Neural progenitor cell (in vitro differentiated cells): ENCODE measurements at regions not wholly inside any gene's neighbourhood (a gene's known extent, or its start where the extent isn't known, plus 50 kb on each side); places are given as distances from the start of the nearest gene placed in this dataset.

ENCODE experiments used
- DNase-seq: peaks from one replicate; pipeline ENCODE4 v3.0.0-alpha.2; 2016; ENCODE audit warnings: low spot score
- H2AFZ ChIP-seq: fragments of 200-600 bp; sonication (generic); replicated peaks from 2 replicates; pipeline ENCODE4 v1.6.1; 2016; ENCODE audit warnings: antibody characterized with exemption
- H3F3A ChIP-seq: fragments of 200-600 bp; sonication (generic); 2 replicates; pipeline ENCODE4 v1.6.1; 2016; ENCODE audit warnings: antibody characterized with exemption, low read depth
- H3K27ac ChIP-seq: fragments of 200-600 bp; sonication (generic); 2 replicates; pipeline ENCODE4 v1.5.1; 2016; ENCODE audit warnings: mild to moderate bottlenecking
- H3K27me3 ChIP-seq: fragments of 200-600 bp; sonication (generic); 2 replicates; pipeline ENCODE4 v1.6.1; 2016; ENCODE audit warnings: mild to moderate bottlenecking, moderate library complexity
- H3K36me3 ChIP-seq: fragments of 200-600 bp; sonication (generic); 2 replicates; pipeline ENCODE4 v1.5.1; 2016
- H3K4me1 ChIP-seq: fragments of 200-600 bp; sonication (generic); 2 replicates; pipeline ENCODE4 v1.6.1; 2016; ENCODE audit warnings: mixed run types
- H3K4me2 ChIP-seq: fragments of 200-600 bp; sonication (generic); 2 replicates; pipeline ENCODE4 v1.6.1; 2016
- H3K4me3 ChIP-seq: fragments of 200-600 bp; sonication (generic); 2 replicates; pipeline ENCODE4 v1.5.1; 2016
- H3K79me2 ChIP-seq: fragments of 200-600 bp; sonication (generic); 2 replicates; pipeline ENCODE4 v1.6.1; 2016; ENCODE audit warnings: low read depth
- H3K9ac ChIP-seq: fragments of 200-600 bp; sonication (generic); 2 replicates; pipeline ENCODE4 v1.6.1; 2016
- H3K9me3 ChIP-seq: fragments of 200-600 bp; sonication (generic); 2 replicates; pipeline ENCODE4 v1.5.1; 2016; ENCODE audit warnings: low read depth
- H4K20me1 ChIP-seq: fragments of 200-600 bp; sonication (generic); 2 replicates; pipeline ENCODE4 v1.6.1; 2016; ENCODE audit warnings: low read depth
- H3K27ac Mint-ChIP-seq: 3 replicates; pipeline ENCODE4 v1.8.0; 2021; ENCODE audit warnings: mixed read lengths
- H3K27me3 Mint-ChIP-seq: 2 replicates; pipeline ENCODE4 v1.8.0; 2022; ENCODE audit warnings: low read depth, mild to moderate bottlenecking, inconsistent platforms, moderate library complexity, mixed read lengths; ENCODE audit not compliant: insufficient read depth
- H3K36me3 Mint-ChIP-seq: 3 replicates; pipeline ENCODE4 v1.8.0; 2021; ENCODE audit warnings: mixed read lengths
- H3K4me1 Mint-ChIP-seq: 3 replicates; pipeline ENCODE4 v1.8.0; 2021; ENCODE audit warnings: mixed read lengths
- H3K4me3 Mint-ChIP-seq: 3 replicates; pipeline ENCODE4 v1.8.0; 2021; ENCODE audit warnings: mild to moderate bottlenecking, moderate library complexity, mixed read lengths
- H3K9me3 Mint-ChIP-seq: 3 replicates; pipeline ENCODE4 v1.8.0; 2020; ENCODE audit warnings: mixed read lengths
- EZH2 ChIP-seq: fragments of 200-600 bp; sonication (generic); IDR thresholded peaks from 2 replicates; pipeline ENCODE4 v1.6.1; 2017; ENCODE audit warnings: antibody characterized with exemption, mild to moderate bottlenecking, moderate library complexity
- EZH2phosphoT487 ChIP-seq: fragments of 200-600 bp; sonication (generic); IDR thresholded peaks from 2 replicates; pipeline ENCODE4 v1.6.1; 2017; ENCODE audit warnings: antibody characterized with exemption
- TF ChIP-seq, protein P1 (sequence below): fragments of 200-600 bp; sonication (generic); IDR thresholded peaks from 2 replicates; pipeline ENCODE4 v1.5.1; 2017; ENCODE audit warnings: antibody characterized with exemption, mild to moderate bottlenecking

DNA sequence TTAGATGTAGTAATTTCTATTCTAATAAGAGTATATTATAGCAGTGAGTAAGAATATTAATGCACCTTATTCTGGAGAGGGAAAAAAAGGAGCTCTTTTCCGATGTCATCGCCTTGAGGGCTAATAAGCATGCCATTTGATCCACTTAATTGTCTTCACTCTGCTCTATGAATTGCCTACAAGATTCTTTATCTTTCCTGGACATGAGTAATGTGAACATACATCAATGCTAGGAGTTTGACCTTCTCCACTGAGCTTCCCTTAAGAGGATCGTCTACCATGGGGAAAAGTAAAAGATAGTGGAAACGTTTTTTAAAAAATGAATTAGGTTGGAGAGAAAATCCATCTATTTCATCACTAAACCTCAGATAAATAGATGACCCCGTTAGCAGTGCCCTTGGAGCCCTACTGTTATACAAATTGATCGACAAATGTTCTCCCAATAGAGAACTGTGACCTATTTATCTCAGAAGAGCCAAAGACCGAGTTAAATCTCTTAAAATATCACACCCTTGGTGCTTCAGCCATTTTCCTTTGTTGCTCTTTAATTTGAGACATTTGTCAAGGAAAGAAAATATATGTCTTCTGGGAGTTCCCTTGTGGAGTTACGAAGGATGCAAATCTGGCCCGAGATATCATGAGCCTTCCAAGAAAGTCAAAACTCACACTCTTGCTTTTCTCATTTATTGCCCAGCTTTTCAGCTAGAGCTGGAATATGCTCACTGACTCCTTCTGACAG lies 898.5 kb downstream of the KCNJ2 start:
- DNase-seq = no peak
- TF ChIP-seq EZH2phosphoT487 = no peak
- TF ChIP-seq, protein P1, sequence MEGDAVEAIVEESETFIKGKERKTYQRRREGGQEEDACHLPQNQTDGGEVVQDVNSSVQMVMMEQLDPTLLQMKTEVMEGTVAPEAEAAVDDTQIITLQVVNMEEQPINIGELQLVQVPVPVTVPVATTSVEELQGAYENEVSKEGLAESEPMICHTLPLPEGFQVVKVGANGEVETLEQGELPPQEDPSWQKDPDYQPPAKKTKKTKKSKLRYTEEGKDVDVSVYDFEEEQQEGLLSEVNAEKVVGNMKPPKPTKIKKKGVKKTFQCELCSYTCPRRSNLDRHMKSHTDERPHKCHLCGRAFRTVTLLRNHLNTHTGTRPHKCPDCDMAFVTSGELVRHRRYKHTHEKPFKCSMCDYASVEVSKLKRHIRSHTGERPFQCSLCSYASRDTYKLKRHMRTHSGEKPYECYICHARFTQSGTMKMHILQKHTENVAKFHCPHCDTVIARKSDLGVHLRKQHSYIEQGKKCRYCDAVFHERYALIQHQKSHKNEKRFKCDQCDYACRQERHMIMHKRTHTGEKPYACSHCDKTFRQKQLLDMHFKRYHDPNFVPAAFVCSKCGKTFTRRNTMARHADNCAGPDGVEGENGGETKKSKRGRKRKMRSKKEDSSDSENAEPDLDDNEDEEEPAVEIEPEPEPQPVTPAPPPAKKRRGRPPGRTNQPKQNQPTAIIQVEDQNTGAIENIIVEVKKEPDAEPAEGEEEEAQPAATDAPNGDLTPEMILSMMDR = no peak
- TF ChIP-seq EZH2 = no peak
- Histone ChIP-seq H3K36me3 (no peaks in the 10 kb centered on the region), H3F3A (no peaks in the 10 kb centered on the region), H3K79me2 (no peaks in the 10 kb centered on the region), H2AFZ (no peak overlapping the region), H3K4me1 (no peaks in the 10 kb centered on the region), H3K4me2 (no peak overlapping the region), H3K4me3 (no peak overlapping the region), H3K9me3 (no peaks in the 10 kb centered on the region), H3K9ac (no peak overlapping the region), H4K20me1 (no peaks in the 10 kb centered on the region), H3K27ac (no peak overlapping the region), H3K27me3 (no peaks in the 10 kb centered on the region)
- no peaks in the 10 kb centered on the region for H3K27me3 Mint-ChIP-seq
- no peaks in the 10 kb centered on the region for H3K9me3 Mint-ChIP-seq
- peaks cover 2% of the 10 kb centered on the region for H3K4me1 Mint-ChIP-seq
- no peaks in the 10 kb centered on the region for H3K36me3 Mint-ChIP-seq
- no peak overlapping the region for H3K4me3 Mint-ChIP-seq
- H3K27ac Mint-ChIP-seq = no peak overlapping the region

DNA sequence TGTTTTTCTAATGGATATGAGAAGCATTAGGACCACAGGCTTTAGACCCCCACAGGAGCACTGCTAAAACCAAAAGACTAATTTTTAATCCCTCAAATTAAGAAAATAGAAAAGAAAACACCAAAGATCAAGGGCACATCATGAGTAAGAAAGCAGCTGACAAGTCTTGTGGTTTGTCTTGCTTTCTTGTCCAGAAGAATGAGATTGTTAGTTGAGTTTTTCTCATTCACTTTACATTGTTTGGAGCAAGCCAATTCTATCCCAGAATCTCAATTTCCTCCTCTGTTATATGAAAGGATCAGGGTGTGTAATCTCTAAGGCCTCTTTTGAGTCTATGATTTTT lies 899.0 kb downstream of the KCNJ2 start:
- H3K27ac ChIP-seq = no peak overlapping the region
- no peak overlapping the region for H3K9ac ChIP-seq
- no peak overlapping the region for H3K4me3 ChIP-seq
- DNase-seq = no peak
- H3K4me3 Mint-ChIP-seq = no peak overlapping the region
- H3K27me3 ChIP-seq = no peaks in the 10 kb centered on the region
- H3K4me1 ChIP-seq = no peaks in the 10 kb centered on the region
- H3K27ac Mint-ChIP-seq = no peak overlapping the region
- H3K36me3 Mint-ChIP-seq = no peaks in the 10 kb centered on the region
- H3K9me3 Mint-ChIP-seq = no peaks in the 10 kb centered on the region
- no peaks in the 10 kb centered on the region for H3K79me2 ChIP-seq
- H3K9me3 ChIP-seq = no peaks in the 10 kb centered on the region
- H3K4me2 ChIP-seq = no peak overlapping the region
- no peaks in the 10 kb centered on the region for H3K27me3 Mint-ChIP-seq
- H3K36me3 ChIP-seq = no peaks in the 10 kb centered on the region
- no peak overlapping the region for H2AFZ ChIP-seq
- TF ChIP-seq EZH2phosphoT487 (no peak), EZH2 (no peak)
- TF ChIP-seq, protein P1 = no peak
- H3K4me1 Mint-ChIP-seq = peaks cover 2% of the 10 kb centered on the region
- no peaks in the 10 kb centered on the region for H4K20me1 ChIP-seq
- H3F3A ChIP-seq = no peaks in the 10 kb centered on the region

DNA sequence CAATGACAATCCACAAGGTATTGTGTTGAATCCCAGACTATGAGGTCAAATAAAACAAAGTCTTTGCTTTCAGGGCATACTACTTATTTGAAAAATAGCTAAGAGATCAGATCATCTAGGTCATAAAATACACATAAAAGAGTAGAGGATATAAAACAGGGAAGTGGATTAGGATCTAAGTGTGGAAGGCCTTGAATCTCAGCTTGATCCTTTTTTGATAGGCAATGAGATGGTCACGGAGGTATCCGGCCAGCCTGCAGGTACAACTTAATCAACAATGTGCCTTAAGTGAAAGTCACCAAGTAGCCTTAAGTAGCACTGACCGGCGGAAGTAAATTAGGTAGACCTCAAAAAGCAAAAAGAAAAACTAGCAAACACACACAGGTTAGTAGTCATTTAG lies 901.7 kb downstream of the KCNJ2 start:
- TF ChIP-seq EZH2 = no peak
- TF ChIP-seq EZH2phosphoT487 = no peak
- TF ChIP-seq, protein P1 = no peak
- no peak for DNase-seq
- no peak overlapping the region for H3K27ac ChIP-seq
- no peaks in the 10 kb centered on the region for H4K20me1 ChIP-seq
- no peak overlapping the region for H2AFZ ChIP-seq
- H3K4me3 Mint-ChIP-seq = no peak overlapping the region
- H3K4me2 ChIP-seq = no peak overlapping the region
- H3K9me3 ChIP-seq = no peaks in the 10 kb centered on the region
- no peaks in the 10 kb centered on the region for H3K79me2 ChIP-seq
- peaks cover 2% of the 10 kb centered on the region for H3K9me3 Mint-ChIP-seq
- H3K36me3 ChIP-seq = no peaks in the 10 kb centered on the region
- peaks cover 2% of the 10 kb centered on the region for H3K4me1 Mint-ChIP-seq
- H3K27me3 ChIP-seq = no peaks in the 10 kb centered on the region
- no peak overlapping the region for H3K9ac ChIP-seq
- H3K27ac Mint-ChIP-seq = no peak overlapping the region
- H3K4me1 ChIP-seq = no peaks in the 10 kb centered on the region
- H3F3A ChIP-seq = no peaks in the 10 kb centered on the region
- peaks cover 3% of the 10 kb centered on the region for H3K36me3 Mint-ChIP-seq
- H3K27me3 Mint-ChIP-seq = peaks cover 3% of the 10 kb centered on the region
- no peak overlapping the region for H3K4me3 ChIP-seq
